Natural killer cell (primary cell): ENCODE measurements at regions not wholly inside any gene's neighbourhood (a gene's known extent, or its start where the extent isn't known, plus 50 kb on each side); places are given as distances from the start of the nearest gene placed in this dataset.

Experiments used
- ATAC-seq, 3 donors: fragments of 150-1000 bp in 2 of 3; fragments of 200-7000 bp in 1 of 3; cut with Tn5 transposase; 1 replicate in 1 of 3; 2 replicates in 2 of 3; pipeline ENCODE4 v1.10.0; 2021; ENCODE audit warnings: mild to moderate bottlenecking in 2 of 3, moderate library complexity in 2 of 3
- DNase-seq, 2 donors: peaks; one replicate each; pipeline versions ENCODE4 v3.0.0 to v3.0.0-alpha.2; 2013 to 2021; ENCODE audit warnings: mixed read lengths in 1 of 2
- H3K27ac ChIP-seq: one replicate; pipeline ENCODE4 v1.5.1; 2013; ENCODE audit warnings: mild to moderate bottlenecking, low read length
- H3K27me3 ChIP-seq: one replicate; pipeline ENCODE4 v1.6.1; 2013; ENCODE audit warnings: low read length; ENCODE audit not compliant: control insufficient read depth, insufficient read depth
- H3K36me3 ChIP-seq: one replicate; pipeline ENCODE4 v1.6.1; 2013; ENCODE audit warnings: low read length; ENCODE audit not compliant: control insufficient read depth, insufficient read depth
- H3K4me1 ChIP-seq: one replicate; pipeline ENCODE4 v1.6.1; 2013; ENCODE audit warnings: low read length; ENCODE audit not compliant: control insufficient read depth, insufficient read depth
- H3K4me3 ChIP-seq: one replicate; pipeline ENCODE4 v1.5.1; 2013; ENCODE audit warnings: low read length
- H3K9me3 ChIP-seq: one replicate; pipeline ENCODE4 v1.6.1; 2013; ENCODE audit warnings: low read length; ENCODE audit not compliant: control insufficient read depth, insufficient read depth
- H3K27ac Mint-ChIP-seq, 2 donors: one replicate each; pipeline ENCODE4 v1.8.0; 2022; ENCODE audit warnings: mild to moderate bottlenecking in 2 of 2, mixed read lengths in 2 of 2, moderate library complexity in 1 of 2
- H3K27me3 Mint-ChIP-seq, 2 donors: one replicate each; pipeline ENCODE4 v1.8.0; 2022; ENCODE audit warnings: low read depth in 2 of 2, mixed read lengths in 2 of 2
- H3K36me3 Mint-ChIP-seq: one replicate; pipeline ENCODE4 v1.8.0; 2022; ENCODE audit warnings: mixed read lengths
- H3K4me1 Mint-ChIP-seq, 2 donors: one replicate each; pipeline ENCODE4 v1.8.0; 2022; ENCODE audit warnings: mixed read lengths in 2 of 2
- H3K4me3 Mint-ChIP-seq: one replicate; pipeline ENCODE4 v1.8.0; 2022; ENCODE audit warnings: mild to moderate bottlenecking, moderate library complexity, mixed read lengths
- H3K9me3 Mint-ChIP-seq, 2 donors: one replicate each; pipeline ENCODE4 v1.8.0; 2022; ENCODE audit warnings: mixed read lengths in 2 of 2
- CTCF ChIP-seq: fragments of 200-600 bp; IDR thresholded peaks from one replicate; pipeline ENCODE4 v1.8.0; 2022; ENCODE audit warnings: antibody characterized with exemption
- WGBS: methylation state at CpG from one replicate; pipeline ENCODE4 v1.1.7; 2013; ENCODE audit warnings: missing lambda C conversion rate; ENCODE audit not compliant: insufficient coverage; 5-methylcytosine and 5-hydroxymethylcytosine counted together
- intact Hi-C: fragments of 100-400 bp; cut with micrococcal nuclease; formaldehyde crosslinking; loops from one replicate; pipeline ENCODE4 v1.14.2; 2022

GRCh38 chr2:4964001-4964540 is 728.1 kb upstream of the SOX11 start:
- Histone ChIP-seq H3K9me3 (no peaks in the 10 kb centered on the region), H3K4me1 (no peaks in the 10 kb centered on the region), H3K27ac (no peak overlapping the region), H3K4me3 (no peak overlapping the region), H3K27me3 (no peaks in the 10 kb centered on the region), H3K36me3 (no peaks in the 10 kb centered on the region)
- H3K27ac Mint-ChIP-seq: no peak overlapping the region
- intact Hi-C loops: no loop called here
- no peaks in the 10 kb centered on the region for H3K27me3 Mint-ChIP-seq
- DNase-seq (no peak), ATAC-seq (no peak)
- H3K4me1 Mint-ChIP-seq: no peaks in the 10 kb centered on the region
- WGBS: 91% methylated on average over 13 of the region's 13 CpGs
- H3K9me3 Mint-ChIP-seq: peaks cover 9 to 10% of the 10 kb centered on the region in 2 donors
- TF ChIP-seq CTCF: no peak
- no peaks in the 10 kb centered on the region for H3K36me3 Mint-ChIP-seq
- H3K4me3 Mint-ChIP-seq: no peak overlapping the region

DNA sequence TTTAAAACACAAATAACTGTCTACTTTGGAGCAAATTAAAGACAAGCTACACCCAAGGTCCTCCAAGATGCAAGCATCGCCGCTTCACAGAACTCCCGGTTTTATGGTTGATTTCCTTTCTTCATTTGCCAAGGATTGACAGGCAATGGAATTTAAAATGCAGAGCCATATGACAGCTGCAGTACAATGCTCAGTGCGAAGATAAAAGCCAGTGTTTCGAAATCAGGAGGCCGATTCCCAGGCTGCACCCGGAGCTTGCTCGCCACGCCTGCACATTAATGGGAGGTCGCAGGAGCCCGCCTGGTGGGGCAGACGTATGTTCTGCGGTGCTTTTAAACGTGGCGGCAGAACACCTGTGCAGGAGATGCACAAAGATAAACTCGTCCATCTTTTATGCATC is 727.6 kb upstream of the SOX11 start:
- 84% methylated on average over 16 of the region's 16 CpGs for WGBS
- no peak for TF ChIP-seq CTCF
- Mint-ChIP-seq H3K36me3 (no peaks in the 10 kb centered on the region), H3K9me3 (peaks cover 11 to 13% of the 10 kb centered on the region in 2 donors), H3K4me3 (no peak overlapping the region), H3K27me3 (no peaks in the 10 kb centered on the region), H3K27ac (no peak overlapping the region), H3K4me1 (no peaks in the 10 kb centered on the region)
- H3K27me3 ChIP-seq: no peaks in the 10 kb centered on the region
- no peak overlapping the region for H3K4me3 ChIP-seq
- ATAC-seq (no peak), DNase-seq (no peak)
- H3K27ac ChIP-seq: no peak overlapping the region
- no peaks in the 10 kb centered on the region for H3K4me1 ChIP-seq
- intact Hi-C loops: no loop called here
- no peaks in the 10 kb centered on the region for H3K9me3 ChIP-seq
- no peaks in the 10 kb centered on the region for H3K36me3 ChIP-seq

DNA sequence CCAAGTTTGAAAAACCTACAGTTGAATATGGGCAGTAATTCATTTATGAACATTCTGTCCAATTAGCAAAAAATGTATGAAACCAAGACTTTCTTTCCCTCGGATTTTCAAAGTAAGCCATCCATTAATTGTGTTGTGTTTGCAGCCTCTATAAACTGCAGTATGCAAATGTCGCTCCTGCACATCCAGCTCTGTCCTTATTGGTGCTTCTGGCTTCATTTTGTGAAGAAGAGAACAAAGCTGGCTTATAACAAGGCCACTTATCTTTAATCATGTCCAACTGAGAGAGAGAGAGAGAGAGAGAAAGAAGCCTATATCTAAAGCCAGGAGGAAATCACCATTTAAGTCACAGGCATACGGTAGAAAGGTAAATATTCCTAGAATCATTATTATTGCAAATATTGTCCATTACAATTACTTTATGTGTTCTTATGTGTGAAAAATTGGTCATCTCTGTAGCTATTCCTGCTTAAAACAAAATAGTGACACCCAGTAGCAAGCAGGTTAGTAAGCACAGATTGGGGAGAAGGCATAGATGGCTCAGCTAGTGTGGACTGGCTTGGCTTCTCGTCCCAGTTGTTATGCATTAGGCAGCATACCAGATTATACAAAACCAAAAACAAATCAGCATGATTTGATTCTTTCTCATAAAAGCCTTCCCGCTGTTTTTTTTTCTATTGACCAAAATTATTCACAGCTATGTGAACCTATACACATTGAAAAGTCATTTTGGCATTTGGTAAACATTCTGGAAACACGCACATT is 726.4 kb upstream of the SOX11 start:
- DNase-seq (no peak), ATAC-seq (no peak)
- intact Hi-C loops: no loop called here
- H3K4me3 Mint-ChIP-seq: no peak overlapping the region
- no peak for TF ChIP-seq CTCF
- H3K27ac Mint-ChIP-seq: no peak overlapping the region
- no peaks in the 10 kb centered on the region for H3K27me3 Mint-ChIP-seq
- WGBS: 74% methylated on average over 4 of the region's 6 CpGs
- Histone ChIP-seq H3K9me3 (no peaks in the 10 kb centered on the region), H3K4me3 (no peak overlapping the region), H3K36me3 (no peaks in the 10 kb centered on the region), H3K27ac (no peak overlapping the region), H3K27me3 (no peaks in the 10 kb centered on the region), H3K4me1 (no peaks in the 10 kb centered on the region)
- H3K36me3 Mint-ChIP-seq: no peaks in the 10 kb centered on the region
- no peaks in the 10 kb centered on the region for H3K4me1 Mint-ChIP-seq
- peaks cover 15 to 17% of the 10 kb centered on the region in 2 donors for H3K9me3 Mint-ChIP-seq

DNA sequence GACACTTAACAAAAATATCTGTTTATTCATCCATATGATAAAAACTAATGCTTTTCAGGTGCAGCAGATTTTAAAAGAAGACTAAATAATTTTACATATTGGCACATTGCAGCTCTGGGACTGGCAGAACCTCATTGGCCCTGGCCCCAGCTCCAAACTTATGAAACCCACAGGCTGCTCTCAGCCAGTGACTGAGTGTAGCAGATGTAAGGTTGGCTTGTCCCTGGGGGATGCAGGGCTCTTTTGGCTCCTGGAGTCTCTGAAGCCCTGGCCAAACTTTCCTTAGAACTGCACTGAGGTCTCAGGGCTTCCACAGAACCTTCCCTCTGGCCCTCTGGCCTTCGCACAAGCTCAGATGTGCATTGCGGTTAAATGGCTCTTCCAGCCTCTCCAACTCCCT is 725.0 kb upstream of the SOX11 start:
- no peaks in the 10 kb centered on the region for H3K27me3 ChIP-seq
- Mint-ChIP-seq H3K27me3 (no peaks in the 10 kb centered on the region), H3K9me3 (peaks cover 17 to 18% of the 10 kb centered on the region in 2 donors), H3K4me1 (no peaks in the 10 kb centered on the region), H3K36me3 (no peaks in the 10 kb centered on the region), H3K4me3 (no peak overlapping the region), H3K27ac (no peak overlapping the region)
- no peak for TF ChIP-seq CTCF
- H3K4me1 ChIP-seq: no peaks in the 10 kb centered on the region
- ATAC-seq (no peak), DNase-seq (no peak)
- H3K4me3 ChIP-seq: no peak overlapping the region
- no peaks in the 10 kb centered on the region for H3K36me3 ChIP-seq
- H3K9me3 ChIP-seq: no peaks in the 10 kb centered on the region
- H3K27ac ChIP-seq: no peak overlapping the region
- intact Hi-C loops: no loop called here
- 98% methylated on average over 2 of the region's 2 CpGs for WGBS
